HFFc6 (cell line): ENCODE measurements at regions not wholly inside any gene's neighbourhood (a gene's known extent, or its start where the extent isn't known, plus 50 kb on each side); places are given as distances from the start of the nearest gene placed in this dataset.

Experiments used
- DNase-seq: peaks from one replicate; pipeline ENCODE4 v3.0.0-alpha.2; 2018
- H3K27ac Mint-ChIP-seq: 2 replicates; pipeline ENCODE4 v1.8.0; 2020; ENCODE audit warnings: mild to moderate bottlenecking, mixed read lengths
- H3K27me3 Mint-ChIP-seq: 2 replicates; pipeline ENCODE4 v1.8.0; 2021; ENCODE audit warnings: mild to moderate bottlenecking, moderate library complexity, mixed read lengths; ENCODE audit not compliant: insufficient read depth
- H3K36me3 Mint-ChIP-seq: 2 replicates; pipeline ENCODE4 v1.8.0; 2021; ENCODE audit warnings: low read depth, mixed read lengths
- H3K4me1 Mint-ChIP-seq: 2 replicates; pipeline ENCODE4 v1.8.0; 2020; ENCODE audit warnings: low read depth, mixed read lengths
- H3K4me3 Mint-ChIP-seq: 2 replicates; pipeline ENCODE4 v1.8.0; 2020; ENCODE audit warnings: mild to moderate bottlenecking, moderate library complexity, mixed read lengths
- H3K9me3 Mint-ChIP-seq: 2 replicates; pipeline ENCODE4 v1.8.0; 2020; ENCODE audit warnings: mild to moderate bottlenecking, mixed read lengths
- TF ChIP-seq, protein P1 (sequence below): fragments of 200-600 bp; sonication (generic); IDR thresholded peaks from 2 replicates; pipeline ENCODE4 v1.5.0; 2021; ENCODE audit warnings: antibody characterized with exemption, mild to moderate bottlenecking

DNA sequence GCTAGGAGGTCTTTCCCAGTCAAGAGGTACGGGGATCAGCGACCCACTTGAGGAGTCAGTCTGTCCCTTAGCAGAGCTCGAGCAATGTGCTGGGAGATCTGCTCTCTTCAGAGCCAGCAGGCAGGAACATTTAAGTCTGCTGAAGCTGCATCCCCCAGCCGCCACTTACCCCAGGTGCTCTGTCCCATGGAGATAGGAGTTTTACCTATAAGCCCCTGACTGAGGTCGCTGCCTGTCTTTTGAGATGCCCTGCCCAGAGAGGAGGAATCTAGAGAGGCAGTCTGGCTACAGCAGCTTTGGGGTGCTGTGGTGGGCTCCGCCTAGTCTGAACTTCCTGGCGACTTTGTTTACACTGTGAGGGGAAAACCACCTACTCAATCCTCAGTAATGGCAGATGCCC, 874.9 kb upstream of the FLRT2 start:
- Mint-ChIP-seq H3K36me3 (no peaks in the 10 kb centered on the region; the same call in 1 of the 2 replicates), H3K9me3 (peaks cover 36% of the 10 kb centered on the region), H3K27me3 (no peaks in the 10 kb centered on the region), H3K4me1 (no peaks in the 10 kb centered on the region), H3K4me3 (no peak overlapping the region), H3K27ac (no peak overlapping the region)
- no peak for DNase-seq
- TF ChIP-seq, protein P1, sequence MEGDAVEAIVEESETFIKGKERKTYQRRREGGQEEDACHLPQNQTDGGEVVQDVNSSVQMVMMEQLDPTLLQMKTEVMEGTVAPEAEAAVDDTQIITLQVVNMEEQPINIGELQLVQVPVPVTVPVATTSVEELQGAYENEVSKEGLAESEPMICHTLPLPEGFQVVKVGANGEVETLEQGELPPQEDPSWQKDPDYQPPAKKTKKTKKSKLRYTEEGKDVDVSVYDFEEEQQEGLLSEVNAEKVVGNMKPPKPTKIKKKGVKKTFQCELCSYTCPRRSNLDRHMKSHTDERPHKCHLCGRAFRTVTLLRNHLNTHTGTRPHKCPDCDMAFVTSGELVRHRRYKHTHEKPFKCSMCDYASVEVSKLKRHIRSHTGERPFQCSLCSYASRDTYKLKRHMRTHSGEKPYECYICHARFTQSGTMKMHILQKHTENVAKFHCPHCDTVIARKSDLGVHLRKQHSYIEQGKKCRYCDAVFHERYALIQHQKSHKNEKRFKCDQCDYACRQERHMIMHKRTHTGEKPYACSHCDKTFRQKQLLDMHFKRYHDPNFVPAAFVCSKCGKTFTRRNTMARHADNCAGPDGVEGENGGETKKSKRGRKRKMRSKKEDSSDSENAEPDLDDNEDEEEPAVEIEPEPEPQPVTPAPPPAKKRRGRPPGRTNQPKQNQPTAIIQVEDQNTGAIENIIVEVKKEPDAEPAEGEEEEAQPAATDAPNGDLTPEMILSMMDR: no peak

DNA sequence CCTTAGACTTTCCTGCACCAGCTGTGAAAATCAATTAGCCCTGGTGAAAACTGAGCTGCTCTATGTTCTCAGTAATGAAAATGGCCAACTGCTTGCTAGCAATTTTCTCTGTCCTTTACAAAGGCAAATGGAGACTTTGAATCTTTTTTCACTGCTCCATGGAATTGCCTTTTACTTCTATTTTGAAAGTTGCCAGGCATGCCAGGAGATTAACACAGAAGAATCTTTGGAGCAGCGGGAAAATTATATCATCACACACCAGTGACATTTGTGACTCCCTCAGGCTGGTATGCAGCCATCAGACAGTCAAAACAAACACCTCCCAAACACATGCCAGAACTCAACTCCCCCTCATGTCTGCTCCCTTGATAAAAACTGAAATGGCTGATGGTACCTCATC, 872.0 kb upstream of the FLRT2 start:
- Mint-ChIP-seq H3K27ac (no peak overlapping the region), H3K4me3 (no peak overlapping the region), H3K9me3 (peaks cover 34% of the 10 kb centered on the region), H3K27me3 (no peaks in the 10 kb centered on the region), H3K36me3 (no peaks in the 10 kb centered on the region; the same call in 1 of the 2 replicates), H3K4me1 (no peaks in the 10 kb centered on the region)
- TF ChIP-seq, protein P1: no peak
- no peak for DNase-seq

GRCh38 chr14:84670796-84671195, 859.1 kb upstream of the FLRT2 start:
- Mint-ChIP-seq H3K27ac (no peak overlapping the region), H3K9me3 (peaks cover 18% of the 10 kb centered on the region), H3K4me3 (no peak overlapping the region), H3K4me1 (no peaks in the 10 kb centered on the region), H3K36me3 (no peaks in the 10 kb centered on the region), H3K27me3 (no peaks in the 10 kb centered on the region)
- no peak for DNase-seq
- TF ChIP-seq, protein P1: no peak

DNA sequence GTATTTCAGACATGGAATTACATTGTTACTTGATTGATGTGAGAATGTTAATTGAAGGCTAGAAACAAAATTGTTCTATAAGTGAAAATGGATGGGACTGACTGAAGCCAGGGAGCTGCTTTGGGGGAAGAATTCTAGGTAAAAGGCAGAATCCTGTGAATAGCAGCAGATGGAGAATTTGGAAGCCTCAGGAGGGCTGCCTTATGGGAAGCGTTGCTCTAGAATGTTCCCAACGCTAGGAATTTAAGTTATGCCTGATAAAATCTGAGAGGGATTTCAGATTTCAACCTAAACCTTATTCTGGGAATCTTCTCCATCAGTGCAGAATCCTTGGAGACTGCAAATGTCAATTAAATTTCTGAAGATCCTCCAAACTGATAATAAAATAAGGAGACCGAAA, 858.2 kb upstream of the FLRT2 start:
- no peaks in the 10 kb centered on the region for H3K4me1 Mint-ChIP-seq
- peaks cover 18% of the 10 kb centered on the region for H3K9me3 Mint-ChIP-seq
- no peak overlapping the region for H3K27ac Mint-ChIP-seq
- no peak for DNase-seq
- no peaks in the 10 kb centered on the region for H3K36me3 Mint-ChIP-seq
- H3K4me3 Mint-ChIP-seq: no peak overlapping the region
- H3K27me3 Mint-ChIP-seq: no peaks in the 10 kb centered on the region
- TF ChIP-seq, protein P1: no peak

- H3K9me3 Mint-ChIP-seq: peaks cover 9% of the 10 kb centered on the region
- H3K4me3 Mint-ChIP-seq: no peak overlapping the region
- no peaks in the 10 kb centered on the region for H3K36me3 Mint-ChIP-seq
- TF ChIP-seq, protein P1: no peak
- H3K27ac Mint-ChIP-seq: no peak overlapping the region
- DNase-seq: no peak
- no peaks in the 10 kb centered on the region for H3K4me1 Mint-ChIP-seq
- no peaks in the 10 kb centered on the region for H3K27me3 Mint-ChIP-seq
Observed at GRCh38 chr14:84674636-84675035, 855.3 kb upstream of the FLRT2 start.

- Mint-ChIP-seq H3K27me3 (no peaks in the 10 kb centered on the region), H3K4me3 (no peak overlapping the region), H3K9me3 (peaks cover 5% of the 10 kb centered on the region), H3K36me3 (no peaks in the 10 kb centered on the region), H3K4me1 (no peaks in the 10 kb centered on the region), H3K27ac (no peak overlapping the region)
- TF ChIP-seq, protein P1: no peak
- no peak for DNase-seq
Observed at GRCh38 chr14:84686550-84686949, 843.4 kb upstream of the FLRT2 start.
